Nephron progenitor cell (in vitro differentiated cells): ENCODE measurements at regions not wholly inside any gene's neighbourhood (a gene's known extent, or its start where the extent isn't known, plus 50 kb on each side); places are given as distances from the start of the nearest gene placed in this dataset.

Source experiments
- DNase-seq: peaks from one replicate; pipeline ENCODE4 v3.0.0; 2021
- H3K27ac Mint-ChIP-seq: 2 replicates; pipeline ENCODE4 v1.8.0; 2021; ENCODE audit warnings: mild to moderate bottlenecking, moderate library complexity, mixed read lengths
- H3K27me3 Mint-ChIP-seq: 2 replicates; pipeline ENCODE4 v1.8.0; 2021; ENCODE audit warnings: mild to moderate bottlenecking, low read depth, mixed read lengths; ENCODE audit not compliant: poor library complexity
- H3K36me3 Mint-ChIP-seq: 2 replicates; pipeline ENCODE4 v1.8.0; 2021; ENCODE audit warnings: low read depth, mixed read lengths
- H3K4me1 Mint-ChIP-seq: 2 replicates; pipeline ENCODE4 v1.8.0; 2021; ENCODE audit warnings: mixed read lengths
- H3K4me3 Mint-ChIP-seq: 2 replicates; pipeline ENCODE4 v1.8.0; 2021; ENCODE audit warnings: mild to moderate bottlenecking, moderate library complexity, mixed read lengths
- H3K9me3 Mint-ChIP-seq: 2 replicates; pipeline ENCODE4 v1.8.0; 2021; ENCODE audit warnings: mild to moderate bottlenecking, moderate library complexity, mixed read lengths
- TF ChIP-seq, protein P1 (sequence below): fragments of 200-600 bp; sonication (generic); IDR thresholded peaks from 2 replicates; pipeline ENCODE4 v1.5.0; 2021; ENCODE audit warnings: antibody characterized with exemption

DNA sequence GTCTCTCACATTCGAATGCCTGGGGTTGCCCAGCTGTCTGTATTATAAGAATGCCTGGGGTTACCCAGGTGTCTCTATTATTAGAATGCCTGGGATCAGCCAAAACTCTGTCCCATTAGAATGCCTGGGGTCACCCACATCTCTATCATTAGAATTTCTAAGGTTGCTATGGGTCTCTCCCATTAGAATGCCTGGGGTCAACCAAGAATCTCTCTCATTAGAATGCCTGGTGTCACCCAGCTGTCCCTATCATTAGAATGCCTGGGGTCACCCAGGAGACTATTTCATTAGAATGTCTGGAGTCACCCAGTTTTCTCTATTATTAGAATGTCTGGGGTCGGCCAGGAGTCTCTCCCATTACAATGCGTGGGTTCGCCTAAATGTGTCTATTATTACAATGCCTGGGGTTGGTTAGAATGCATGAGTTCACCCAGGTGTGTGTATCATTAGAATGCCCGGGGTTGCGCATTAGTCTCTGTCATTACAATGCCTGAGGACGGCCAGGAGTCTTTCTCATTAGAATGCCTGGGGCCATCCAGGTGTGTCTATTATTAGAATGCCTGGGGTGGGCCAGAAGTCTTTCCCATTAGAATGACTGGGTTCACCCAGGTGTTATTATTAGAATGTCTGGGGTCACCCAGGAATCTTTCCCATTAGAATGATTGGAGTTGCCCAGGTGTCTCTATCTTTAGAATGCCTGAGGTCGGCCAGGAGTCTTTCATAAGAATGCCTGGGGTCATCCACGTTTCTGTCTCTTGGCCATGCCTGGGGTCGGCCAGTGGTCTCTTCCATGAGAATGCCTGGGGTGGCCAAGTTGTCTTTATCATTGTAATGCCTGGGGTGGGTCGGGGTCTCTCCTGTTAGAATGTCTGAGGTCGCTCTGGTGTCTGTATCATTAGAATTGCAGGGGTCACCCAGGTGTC, 59.6 kb downstream of the RNF187 start:
- Mint-ChIP-seq H3K27me3 (peaks cover 66% of the 10 kb centered on the region), H3K4me1 (no peaks in the 10 kb centered on the region), H3K4me3 (no peak overlapping the region), H3K9me3 (no peaks in the 10 kb centered on the region), H3K27ac (no peak overlapping the region), H3K36me3 (no peaks in the 10 kb centered on the region)
- TF ChIP-seq, protein P1, sequence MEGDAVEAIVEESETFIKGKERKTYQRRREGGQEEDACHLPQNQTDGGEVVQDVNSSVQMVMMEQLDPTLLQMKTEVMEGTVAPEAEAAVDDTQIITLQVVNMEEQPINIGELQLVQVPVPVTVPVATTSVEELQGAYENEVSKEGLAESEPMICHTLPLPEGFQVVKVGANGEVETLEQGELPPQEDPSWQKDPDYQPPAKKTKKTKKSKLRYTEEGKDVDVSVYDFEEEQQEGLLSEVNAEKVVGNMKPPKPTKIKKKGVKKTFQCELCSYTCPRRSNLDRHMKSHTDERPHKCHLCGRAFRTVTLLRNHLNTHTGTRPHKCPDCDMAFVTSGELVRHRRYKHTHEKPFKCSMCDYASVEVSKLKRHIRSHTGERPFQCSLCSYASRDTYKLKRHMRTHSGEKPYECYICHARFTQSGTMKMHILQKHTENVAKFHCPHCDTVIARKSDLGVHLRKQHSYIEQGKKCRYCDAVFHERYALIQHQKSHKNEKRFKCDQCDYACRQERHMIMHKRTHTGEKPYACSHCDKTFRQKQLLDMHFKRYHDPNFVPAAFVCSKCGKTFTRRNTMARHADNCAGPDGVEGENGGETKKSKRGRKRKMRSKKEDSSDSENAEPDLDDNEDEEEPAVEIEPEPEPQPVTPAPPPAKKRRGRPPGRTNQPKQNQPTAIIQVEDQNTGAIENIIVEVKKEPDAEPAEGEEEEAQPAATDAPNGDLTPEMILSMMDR, result no peak
- no peak for DNase-seq

DNA sequence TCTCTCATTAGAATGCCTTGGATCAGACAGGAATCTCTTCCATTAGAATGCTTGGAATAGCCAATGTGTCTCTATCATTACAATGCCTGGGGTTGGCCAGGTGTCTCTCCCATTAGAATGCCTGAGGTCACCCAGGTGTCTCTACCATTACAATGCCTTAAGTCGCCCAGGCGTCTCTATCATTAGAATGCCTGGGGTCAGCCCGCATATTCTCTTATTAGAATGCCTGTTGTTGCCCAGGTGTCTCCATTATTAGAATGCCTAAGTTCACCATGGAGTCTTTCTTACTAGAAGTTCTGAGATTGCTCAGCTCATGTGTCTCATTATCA, 60.2 kb downstream of the RNF187 start:
- H3K4me1 Mint-ChIP-seq, result no peaks in the 10 kb centered on the region
- TF ChIP-seq, protein P1, result no peak
- peaks cover 72% of the 10 kb centered on the region for H3K27me3 Mint-ChIP-seq
- H3K9me3 Mint-ChIP-seq, result no peaks in the 10 kb centered on the region
- DNase-seq, result no peak
- no peak overlapping the region for H3K27ac Mint-ChIP-seq
- H3K36me3 Mint-ChIP-seq, result no peaks in the 10 kb centered on the region
- H3K4me3 Mint-ChIP-seq, result no peak overlapping the region

- TF ChIP-seq, protein P1, result no peak
- H3K27ac Mint-ChIP-seq, result no peak overlapping the region
- H3K4me1 Mint-ChIP-seq, result no peaks in the 10 kb centered on the region
- no peaks in the 10 kb centered on the region for H3K36me3 Mint-ChIP-seq
- no peak overlapping the region for H3K4me3 Mint-ChIP-seq
- H3K27me3 Mint-ChIP-seq, result peaks cover 77% of the 10 kb centered on the region
- DNase-seq, result no peak
- no peaks in the 10 kb centered on the region for H3K9me3 Mint-ChIP-seq
Observed at GRCh38 chr1:228548788-228549187, 61.6 kb downstream of the RNF187 start.

- Mint-ChIP-seq H3K27me3 (peaks cover 70% of the 10 kb centered on the region), H3K36me3 (no peaks in the 10 kb centered on the region), H3K9me3 (peaks cover 9% of the 10 kb centered on the region), H3K27ac (no peak overlapping the region), H3K4me1 (no peaks in the 10 kb centered on the region), H3K4me3 (no peak overlapping the region)
- TF ChIP-seq, protein P1, result no peak
- no peak for DNase-seq
Observed at GRCh38 chr1:228552596-228553176, 65.5 kb downstream of the RNF187 start.

DNA sequence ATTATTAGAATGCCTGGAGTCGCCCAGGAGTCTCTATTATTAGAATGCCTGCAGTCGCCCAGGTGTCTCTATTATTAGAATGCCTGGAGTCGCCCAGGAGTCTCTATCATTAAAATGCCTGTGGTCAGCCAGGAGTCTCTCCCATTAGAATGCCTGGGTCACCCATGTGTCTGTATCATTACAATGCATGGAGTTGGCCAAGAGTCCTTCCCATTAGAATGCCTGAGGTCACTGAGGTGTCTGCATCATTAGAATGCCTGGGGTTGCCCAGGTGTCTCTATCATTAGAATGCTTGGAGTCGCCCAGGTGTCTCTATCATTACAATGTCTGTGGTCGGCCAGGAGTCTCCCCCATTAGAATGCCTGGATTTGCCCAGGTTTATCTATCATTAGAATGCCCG, 66.9 kb downstream of the RNF187 start:
- Mint-ChIP-seq H3K4me1 (no peaks in the 10 kb centered on the region), H3K4me3 (no peak overlapping the region), H3K36me3 (no peaks in the 10 kb centered on the region), H3K27ac (no peak overlapping the region), H3K27me3 (peaks cover 61% of the 10 kb centered on the region), H3K9me3 (peaks cover 9% of the 10 kb centered on the region)
- DNase-seq, result no peak
- TF ChIP-seq, protein P1, result no peak
